IMR-90 (cell line): ENCODE measurements at regions not wholly inside any gene's neighbourhood (a gene's known extent, or its start where the extent isn't known, plus 50 kb on each side); places are given as distances from the start of the nearest gene placed in this dataset.

Source experiments
- ATAC-seq: fragments of 200-7000 bp; cut with Tn5 transposase; 2 replicates; pipeline ENCODE4 v1.9.1; 2020; ENCODE audit warnings: low read depth, mild to moderate bottlenecking, moderate library complexity
- BruUV-seq: library from RNA; stranded (reverse); fragments of 400-500 nt; replicated peaks from 2 replicates; lab custom pipeline; 2021; lab: Mats Ljungman, UMichigan
- CTCF ChIA-PET: fragments of 300-600 bp; formaldehyde crosslinking; extraction: SDS; loops from one replicate; lab custom pipeline; 2021; ENCODE audit warnings: antibody characterized with exemption; lab: Yijun Ruan, JAX
- POLR2A ChIA-PET: fragments of 300-600 bp; sonication (Branson Sonifier 250); formaldehyde crosslinking; loops from one replicate; lab custom pipeline; 2022; ENCODE audit warnings: antibody characterized with exemption; ENCODE audit not compliant: unreplicated experiment; lab: Charles Lee
- DNase-seq: peaks from one replicate; pipeline ENCODE4 v3.0.0; 2013
- H2AFZ ChIP-seq: replicated peaks from 2 replicates; pipeline ENCODE3; 2013; ENCODE audit warnings: low read length, mild to moderate bottlenecking; ENCODE audit not compliant: poor library complexity
- H2AK5ac ChIP-seq: 2 replicates; pipeline ENCODE4 v1.6.1; 2013; ENCODE audit warnings: low read depth, low read length, inconsistent platforms
- H2AK9ac ChIP-seq: replicated peaks from 2 replicates; pipeline ENCODE3; 2013; ENCODE audit warnings: mild to moderate bottlenecking, low read depth, low read length, moderate library complexity; ENCODE audit not compliant: poor library complexity
- H2BK120ac ChIP-seq: 2 replicates; pipeline ENCODE4 v1.6.1; 2013; ENCODE audit warnings: low read depth, low read length, inconsistent platforms
- H2BK15ac ChIP-seq: 3 replicates; pipeline ENCODE4 v1.6.1; 2013; ENCODE audit warnings: low read depth, low read length, inconsistent platforms
- H2BK20ac ChIP-seq: 2 replicates; pipeline ENCODE4 v1.6.1; 2013; ENCODE audit warnings: low read depth, mild to moderate bottlenecking, inconsistent platforms, low read length, moderate library complexity
- H2BK5ac ChIP-seq: 2 replicates; pipeline ENCODE4 v1.6.1; 2013; ENCODE audit warnings: mild to moderate bottlenecking, low read depth, low read length, inconsistent platforms; ENCODE audit not compliant: poor library complexity, severe bottlenecking
- H3K14ac ChIP-seq: replicated peaks from 2 replicates; pipeline ENCODE4 v1.6.1; 2013; ENCODE audit warnings: low read depth, low read length, inconsistent platforms
- H3K18ac ChIP-seq: 2 replicates; pipeline ENCODE4 v1.6.1; 2013; ENCODE audit warnings: low read depth, low read length, control low read depth
- H3K23ac ChIP-seq: 2 replicates; pipeline ENCODE4 v1.6.1; 2013; ENCODE audit warnings: low read depth, low read length, inconsistent platforms
- H3K27ac ChIP-seq: 2 replicates; pipeline ENCODE4 v1.5.1; 2013; ENCODE audit warnings: mild to moderate bottlenecking, control low read depth, low read length; ENCODE audit not compliant: insufficient read depth
- H3K27me3 ChIP-seq: 2 replicates; pipeline ENCODE4 v1.6.1; 2013; ENCODE audit warnings: low read length; ENCODE audit not compliant: control insufficient read depth, insufficient read depth
- H3K36me3 ChIP-seq: 2 replicates; pipeline ENCODE4 v1.6.1; 2013; ENCODE audit warnings: low read length, mixed read lengths; ENCODE audit not compliant: control insufficient read depth, insufficient read depth
- H3K4ac ChIP-seq: 2 replicates; pipeline ENCODE4 v1.6.1; 2013; ENCODE audit warnings: low read depth, low read length, inconsistent platforms
- H3K4me1 ChIP-seq: 2 replicates; pipeline ENCODE4 v1.6.1; 2013; ENCODE audit warnings: low read length, mixed read lengths; ENCODE audit not compliant: control insufficient read depth, insufficient read depth
- H3K4me2 ChIP-seq: 2 replicates; pipeline ENCODE4 v1.6.1; 2013; ENCODE audit warnings: low read depth, mild to moderate bottlenecking, control low read depth, low read length, moderate library complexity
- H3K4me3 ChIP-seq: 2 replicates; pipeline ENCODE4 v1.5.1; 2013; ENCODE audit warnings: low read depth, mild to moderate bottlenecking, control low read depth, low read length, moderate library complexity; ENCODE audit not compliant: insufficient read depth
- H3K56ac ChIP-seq: 2 replicates; pipeline ENCODE4 v1.6.1; 2013; ENCODE audit warnings: low read length, inconsistent platforms; ENCODE audit not compliant: insufficient read depth; ENCODE audit errors: extremely low read depth
- H3K79me1 ChIP-seq, 2 experiments: 2 replicates each; pipeline ENCODE4 v1.6.1; 2013; ENCODE audit warnings: low read length in 2 of 2, inconsistent platforms in 1 of 2, low read depth in 1 of 2
- H3K9ac ChIP-seq: 2 replicates; pipeline ENCODE4 v1.6.1; 2013; ENCODE audit warnings: low read depth, low read length, control low read depth
- H3K9me1 ChIP-seq: 2 replicates; pipeline ENCODE4 v1.6.1; 2013; ENCODE audit warnings: low read length, inconsistent platforms; ENCODE audit not compliant: insufficient read depth
- H3K9me3 ChIP-seq: 2 replicates; pipeline ENCODE4 v1.6.1; 2013; ENCODE audit warnings: low read length; ENCODE audit not compliant: control insufficient read depth, insufficient read depth
- H4K20me1 ChIP-seq: 2 replicates; pipeline ENCODE4 v1.6.1; 2013; ENCODE audit warnings: low read length, inconsistent platforms; ENCODE audit not compliant: insufficient read depth
- H4K5ac ChIP-seq: 2 replicates; pipeline ENCODE4 v1.6.1; 2013; ENCODE audit warnings: mild to moderate bottlenecking, low read depth, low read length, control low read depth
- H4K8ac ChIP-seq, 2 experiments: 2 replicates each; pipeline ENCODE4 v1.6.1; 2013; ENCODE audit warnings: low read depth in 2 of 2, low read length in 2 of 2, control low read depth in 1 of 2, inconsistent platforms in 1 of 2
- H4K91ac ChIP-seq: 2 replicates; pipeline ENCODE4 v1.6.1; 2013; ENCODE audit warnings: low read depth, low read length, inconsistent platforms; ENCODE audit not compliant: insufficient read depth
- CEBPB ChIP-seq: IDR thresholded peaks from 2 replicates; pipeline ENCODE4 v1.6.1; 2012; ENCODE audit warnings: low read depth, low read length, improper control_type of control experiment
- CHD1 ChIP-seq: IDR thresholded peaks from 2 replicates; pipeline ENCODE4 v1.6.1; 2012; ENCODE audit warnings: low read depth, low read length, improper control_type of control experiment
- ELK1 ChIP-seq: fragments of 150-350 bp; IDR thresholded peaks from 2 replicates; pipeline ENCODE4 v1.6.1; 2016; ENCODE audit warnings: low read depth, mild to moderate bottlenecking, low read length, moderate library complexity, borderline replicate concordance
- FOS ChIP-seq: fragments of 150-350 bp; IDR thresholded peaks from 2 replicates; pipeline ENCODE4 v1.6.1; 2016; ENCODE audit warnings: low read depth, low read length
- MAFK ChIP-seq: IDR thresholded peaks from 2 replicates; pipeline ENCODE4 v1.6.1; 2012; ENCODE audit warnings: low read depth, low read length, improper control_type of control experiment
- MXI1 ChIP-seq: IDR thresholded peaks from 2 replicates; pipeline ENCODE4 v1.6.1; 2012; ENCODE audit warnings: low read depth, mild to moderate bottlenecking, low read length, moderate library complexity, borderline replicate concordance
- POLR2A ChIP-seq: IDR thresholded peaks from 2 replicates; pipeline ENCODE4 v1.6.1; 2012; ENCODE audit warnings: mild to moderate bottlenecking, low read depth, low read length
- RAD21 ChIP-seq: IDR thresholded peaks from 2 replicates; pipeline ENCODE4 v1.6.1; 2012; ENCODE audit warnings: low read length, improper control_type of control experiment
- RCOR1 ChIP-seq: IDR thresholded peaks from 2 replicates; pipeline ENCODE4 v1.6.1; 2012; ENCODE audit warnings: mild to moderate bottlenecking, low read length, improper control_type of control experiment; ENCODE audit not compliant: insufficient replicate concordance
- RFX5 ChIP-seq: IDR thresholded peaks from 2 replicates; pipeline ENCODE4 v1.8.0; 2012; ENCODE audit warnings: low read depth, mild to moderate bottlenecking, low read length, moderate library complexity
- SMC3 ChIP-seq: fragments of 150-350 bp; IDR thresholded peaks from 2 replicates; pipeline ENCODE4 v1.6.1; 2016; ENCODE audit warnings: low read depth, mild to moderate bottlenecking, antibody characterized with exemption, low read length, moderate library complexity
- WGBS, 2 experiments: methylation state at CpG; one replicate each; pipeline versions ENCODE4 v1.1.5 to v1.1.7; 2013; ENCODE audit warnings: missing lambda C conversion rate in 2 of 2; ENCODE audit not compliant: insufficient read length in 1 of 2; ENCODE audit errors: extremely low coverage in 2 of 2; 5-methylcytosine and 5-hydroxymethylcytosine counted together
- dilution Hi-C: fragments of 300-500 bp; cut with HindIII; formaldehyde crosslinking; loops from one replicate; pipeline ENCODE4 v1.14.3; 2018; ENCODE audit warnings: low sequenced_read_pairs; ENCODE audit not compliant: unreplicated experiment
- in situ Hi-C: fragments of 300-500 bp; cut with MboI; formaldehyde crosslinking; loops from 3 replicates; pipeline ENCODE4 v1.14.3; 2019; ENCODE audit warnings: low sequenced_read_pairs, inconsistent platforms, mixed read lengths
- intact Hi-C: fragments of 100-400 bp; cut with micrococcal nuclease; formaldehyde crosslinking; loops from 2 replicates; pipeline ENCODE4 v1.10.0; 2022
- TF ChIP-seq, protein P1 (sequence below): fragments of 150-350 bp; IDR thresholded peaks from 2 replicates; pipeline ENCODE4 v1.6.1; 2017; ENCODE audit warnings: mild to moderate bottlenecking, antibody characterized with exemption, low read length, low read depth

DNA sequence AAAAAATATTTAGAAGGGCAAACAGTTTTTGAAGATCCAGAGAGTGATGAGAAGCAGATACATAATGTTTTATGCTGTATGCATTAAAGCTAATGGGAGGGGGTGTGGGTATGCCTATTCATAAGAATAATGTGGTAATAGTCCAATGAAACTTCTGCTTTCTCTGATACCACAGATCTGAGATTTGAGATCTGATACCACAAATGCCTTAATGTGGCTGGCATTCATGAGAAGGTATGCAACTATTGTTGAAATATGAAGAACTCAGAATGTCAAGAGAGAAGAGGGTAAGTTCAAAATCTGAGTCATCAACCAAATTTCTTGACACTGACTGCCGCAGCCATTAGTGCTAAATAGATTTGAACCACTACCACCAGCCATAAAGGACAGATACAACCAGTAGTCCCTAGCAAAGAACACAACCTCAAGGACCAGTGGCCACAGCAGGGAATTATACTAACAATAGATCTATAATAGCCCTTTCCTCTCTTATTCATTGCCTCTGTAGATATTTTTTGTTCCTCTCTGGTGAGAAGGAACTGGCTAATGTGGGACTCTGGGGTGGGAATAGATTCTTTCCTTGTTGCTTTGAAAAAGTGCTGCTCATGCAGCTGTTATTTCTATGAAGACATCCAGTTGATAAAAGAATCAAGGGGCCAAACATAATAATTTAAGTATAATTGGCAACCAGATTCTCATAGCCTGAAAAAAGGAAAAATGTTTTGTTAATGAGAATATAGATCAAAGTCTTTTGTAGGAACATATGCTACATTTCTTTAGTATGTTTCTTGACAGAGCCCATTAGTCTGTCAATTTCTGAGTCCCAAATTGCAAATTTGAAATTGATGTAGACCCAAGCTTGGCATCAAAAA, 256.5 kb upstream of the ZNF608 start:
- CTCF ChIA-PET: no interaction called here

More for the DNA sequence above, 256.5 kb upstream of the ZNF608 start:
- H3K4ac ChIP-seq: no peak overlapping the region
- DNase-seq: no peak
- H3K4me2 ChIP-seq: no peak overlapping the region
- no peak overlapping the region for H4K91ac ChIP-seq
- no peak overlapping the region for H3K23ac ChIP-seq
- no peak overlapping the region for H2BK120ac ChIP-seq
- BruUV-seq: no TSS peak
- no peaks in the 10 kb centered on the region for H3K36me3 ChIP-seq
- no peak overlapping the region for H2BK5ac ChIP-seq
- peak overlapping the region; percentile 23; the same call in 1 of the 3 replicates for H2BK15ac ChIP-seq
- no peak for ATAC-seq
- H3K4me1 ChIP-seq: peaks cover 2% of the 10 kb centered on the region; the same call in 1 of the 2 replicates
- no peak overlapping the region for H2AK9ac ChIP-seq
- H3K9ac ChIP-seq: no peak overlapping the region
- H3K14ac ChIP-seq: no peak overlapping the region
- in situ Hi-C loops: no loop called here
- H3K56ac ChIP-seq: no peak overlapping the region
- H3K4me3 ChIP-seq: no peak overlapping the region
- H2AK5ac ChIP-seq: no peak overlapping the region
- dilution Hi-C loops: no loop called here
- no peak overlapping the region for H2AFZ ChIP-seq
- no peaks in the 10 kb centered on the region for H3K9me3 ChIP-seq
- intact Hi-C loops: no loop called here
- no CpG with 5 or more reads among the region's 1 CpG for WGBS, 2 experiments
- no peak overlapping the region for H4K8ac ChIP-seq
- no peaks in the 10 kb centered on the region for H3K9me1 ChIP-seq
- H3K79me1 ChIP-seq: no peaks in the 10 kb centered on the region
- no peak overlapping the region for H2BK20ac ChIP-seq
- H3K18ac ChIP-seq: no peak overlapping the region
- H4K20me1 ChIP-seq: no peaks in the 10 kb centered on the region
- TF ChIP-seq MXI1 (no peak), RCOR1 (no peak), POLR2A (no peak), MAFK (no peak), CEBPB (no peak), SMC3 (no peak), FOS (no peak), CHD1 (no peak), ELK1 (no peak), RAD21 (no peak), RFX5 (no peak)
- TF ChIP-seq, protein P1, sequence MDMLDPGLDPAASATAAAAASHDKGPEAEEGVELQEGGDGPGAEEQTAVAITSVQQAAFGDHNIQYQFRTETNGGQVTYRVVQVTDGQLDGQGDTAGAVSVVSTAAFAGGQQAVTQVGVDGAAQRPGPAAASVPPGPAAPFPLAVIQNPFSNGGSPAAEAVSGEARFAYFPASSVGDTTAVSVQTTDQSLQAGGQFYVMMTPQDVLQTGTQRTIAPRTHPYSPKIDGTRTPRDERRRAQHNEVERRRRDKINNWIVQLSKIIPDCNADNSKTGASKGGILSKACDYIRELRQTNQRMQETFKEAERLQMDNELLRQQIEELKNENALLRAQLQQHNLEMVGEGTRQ: no peak
- H4K5ac ChIP-seq: no peak overlapping the region
- no peak overlapping the region for H3K27ac ChIP-seq
- no peaks in the 10 kb centered on the region for H3K27me3 ChIP-seq
- POLR2A ChIA-PET: no interaction called here
